ENCODE measurements at regions not wholly inside any gene's neighbourhood (a gene's known extent, or its start where the extent isn't known, plus 50 kb on each side); places are given as distances from the start of the nearest gene placed in this dataset.
"Not testable (repeated sequence)": the region's sequence is repeated elsewhere in the genome, so short reads cannot be mapped to it uniquely, and the experiment has no call there.

DNA sequence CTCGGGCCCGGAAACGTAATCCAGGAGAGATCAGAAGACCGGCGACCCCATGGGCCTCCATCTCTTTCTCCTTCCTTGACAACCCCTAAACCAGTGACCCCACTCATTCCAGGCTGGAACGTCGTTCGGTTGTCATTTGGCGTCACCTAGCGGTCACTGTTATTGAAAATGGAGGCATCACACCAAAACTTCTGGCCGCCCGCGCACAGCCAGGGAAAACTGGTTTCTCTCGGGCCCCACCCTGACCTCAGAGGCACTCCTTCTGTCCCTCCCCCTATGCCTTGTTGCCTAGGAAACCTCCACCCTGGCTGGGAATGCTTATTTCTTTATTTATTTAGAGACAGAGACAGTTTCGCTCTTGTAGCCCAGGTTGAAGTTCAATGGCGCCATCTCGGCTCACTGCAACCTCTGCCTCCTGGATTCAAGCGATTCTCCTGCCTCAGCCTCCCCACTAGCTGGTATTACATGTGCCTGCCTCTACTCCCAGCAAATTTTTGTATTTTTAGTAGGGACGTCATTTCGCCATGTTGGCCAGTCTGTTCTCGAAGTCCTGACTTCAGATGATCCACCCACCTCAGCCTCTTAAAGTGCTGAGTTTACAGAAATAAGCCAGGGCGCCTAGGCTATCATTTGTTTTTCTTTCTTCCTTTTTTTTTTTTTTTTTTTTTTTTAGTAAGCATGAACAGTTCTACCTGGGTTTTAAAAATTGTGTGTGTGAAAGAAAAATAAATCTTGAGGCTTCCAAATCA lies 2144.1 kb upstream of the TPTE start:
- not testable (repeated sequence) for DNase-seq; H3K9me3 ChIP-seq (replicated peaks); H3K27me3 ChIP-seq; H3K27ac ChIP-seq; H3K36me3 ChIP-seq; H3K4me1 ChIP-seq; H3K4me3 ChIP-seq

DNA sequence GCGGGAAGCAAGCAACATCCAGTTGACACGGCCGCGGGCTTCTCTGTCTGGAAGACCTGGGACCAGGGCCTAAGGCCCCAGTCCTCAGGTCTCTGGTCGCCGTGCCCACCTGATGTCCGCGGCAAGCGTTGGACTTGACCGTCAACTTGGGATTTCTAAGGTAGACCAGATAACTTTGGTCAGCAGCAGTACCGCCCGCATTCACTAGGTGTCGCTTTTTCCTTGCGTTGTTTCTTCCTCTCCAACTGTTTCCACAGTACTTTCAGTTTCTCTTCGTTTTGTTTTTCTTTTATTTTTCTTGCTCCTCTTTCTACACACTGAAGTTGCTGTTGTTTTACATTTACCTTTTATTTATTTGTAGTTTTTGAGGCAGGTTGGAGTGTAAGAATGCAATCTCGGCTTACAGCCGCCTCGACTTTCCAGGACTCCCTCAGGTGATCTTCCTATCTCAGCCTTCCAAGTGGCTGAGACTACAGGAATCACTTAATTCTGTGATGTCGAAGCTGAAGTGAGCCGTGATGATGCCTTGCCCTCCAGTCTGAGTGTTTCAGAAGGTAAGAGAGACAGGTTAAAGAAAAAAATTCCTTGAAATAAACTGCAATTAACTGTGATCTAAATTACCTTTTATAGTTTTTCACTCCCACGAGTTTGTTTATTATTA lies 2140.8 kb upstream of the TPTE start:
- not testable (repeated sequence) for H3K9me3 ChIP-seq (replicated peaks); H3K27me3 ChIP-seq; H3K4me3 ChIP-seq; H3K36me3 ChIP-seq; DNase-seq; H3K27ac ChIP-seq; H3K4me1 ChIP-seq

DNA sequence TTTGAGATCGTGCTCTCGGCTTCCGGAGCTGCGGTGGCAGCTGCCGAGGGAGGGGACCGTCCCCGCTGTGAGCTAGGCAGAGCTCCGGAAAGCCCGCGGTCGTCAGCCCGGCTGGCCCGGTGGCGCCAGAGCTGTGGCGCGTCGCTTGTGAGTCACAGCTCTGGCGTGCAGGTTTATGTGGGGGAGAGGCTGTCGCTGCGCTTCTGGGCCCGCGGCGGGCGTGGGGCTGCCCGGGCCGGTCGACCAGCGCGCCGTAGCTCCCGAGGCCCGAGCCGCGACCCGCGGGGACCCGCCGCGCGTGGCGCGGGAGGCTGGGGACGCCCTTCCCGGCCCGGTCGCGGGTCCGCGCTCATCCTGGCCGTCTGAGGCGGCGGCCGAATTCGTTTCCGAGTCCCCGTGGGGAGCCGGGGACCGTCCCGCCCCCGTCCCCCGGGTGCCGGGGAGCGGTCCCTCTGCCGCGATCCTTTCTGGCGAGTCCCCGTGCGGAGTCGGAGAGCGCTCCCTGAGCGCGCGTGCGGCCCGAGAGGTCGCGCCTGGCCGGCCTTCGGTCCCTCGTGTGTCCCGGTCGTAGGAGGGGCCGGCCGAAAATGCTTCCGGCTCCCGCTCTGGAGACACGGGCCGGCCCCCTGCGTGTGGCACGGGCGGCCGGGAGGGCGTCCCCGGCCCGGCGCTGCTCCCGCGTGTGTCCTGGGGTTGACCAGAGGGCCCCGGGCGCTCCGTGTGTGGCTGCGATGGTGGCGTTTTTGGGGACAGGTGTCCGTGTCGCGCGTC lies 2133.0 kb upstream of the TPTE start:
- H3K36me3 ChIP-seq; H3K4me1 ChIP-seq; H3K27ac ChIP-seq; H3K4me3 ChIP-seq; H3K27me3 ChIP-seq; H3K9me3 ChIP-seq (replicated peaks); DNase-seq: not testable (repeated sequence)

DNA sequence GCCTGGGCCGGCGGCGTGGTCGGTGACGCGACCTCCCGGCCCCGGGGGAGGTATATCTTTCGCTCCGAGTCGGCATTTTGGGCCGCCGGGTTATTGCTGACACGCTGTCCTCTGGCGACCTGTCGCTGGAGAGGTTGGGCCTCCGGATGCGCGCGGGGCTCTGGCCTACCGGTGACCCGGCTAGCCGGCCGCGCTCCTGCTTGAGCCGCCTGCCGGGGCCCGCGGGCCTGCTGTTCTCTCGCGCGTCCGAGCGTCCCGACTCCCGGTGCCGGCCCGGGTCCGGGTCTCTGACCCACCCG lies 2132.5 kb upstream of the TPTE start:
- not testable (repeated sequence) for H3K4me3 ChIP-seq; H3K27ac ChIP-seq; DNase-seq; H3K4me1 ChIP-seq; H3K36me3 ChIP-seq; H3K9me3 ChIP-seq (replicated peaks); H3K27me3 ChIP-seq

DNA sequence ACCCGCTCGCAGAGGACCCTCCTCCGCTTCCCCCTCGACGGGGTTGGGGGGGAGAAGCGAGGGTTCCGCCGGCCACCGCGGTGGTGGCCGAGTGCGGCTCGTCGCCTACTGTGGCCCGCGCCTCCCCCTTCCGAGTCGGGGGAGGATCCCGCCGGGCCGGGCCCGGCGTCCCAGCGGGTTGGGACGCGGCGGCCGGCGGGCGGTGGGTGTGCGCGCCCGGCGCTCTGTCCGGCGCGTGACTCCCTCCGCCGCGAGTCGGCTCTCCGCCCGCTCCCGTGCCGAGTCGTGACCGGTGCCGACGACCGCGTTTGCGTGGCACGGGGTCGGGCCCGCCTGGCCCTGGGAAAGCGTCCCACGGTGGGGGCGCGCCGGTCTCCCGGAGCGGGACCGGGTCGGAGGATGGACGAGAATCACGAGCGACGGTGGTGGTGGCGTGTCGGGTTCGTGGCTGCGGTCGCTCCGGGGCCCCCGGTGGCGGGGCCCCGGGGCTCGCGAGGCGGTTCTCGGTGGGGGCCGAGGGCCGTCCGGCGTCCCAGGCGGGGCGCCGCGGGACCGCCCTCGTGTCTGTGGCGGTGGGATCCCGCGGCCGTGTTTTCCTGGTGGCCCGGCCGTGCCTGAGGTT lies 2130.7 kb upstream of the TPTE start:
- H3K4me1 ChIP-seq; H3K36me3 ChIP-seq; H3K27me3 ChIP-seq; DNase-seq; H3K9me3 ChIP-seq (replicated peaks); H3K27ac ChIP-seq; H3K4me3 ChIP-seq: not testable (repeated sequence)

DNA sequence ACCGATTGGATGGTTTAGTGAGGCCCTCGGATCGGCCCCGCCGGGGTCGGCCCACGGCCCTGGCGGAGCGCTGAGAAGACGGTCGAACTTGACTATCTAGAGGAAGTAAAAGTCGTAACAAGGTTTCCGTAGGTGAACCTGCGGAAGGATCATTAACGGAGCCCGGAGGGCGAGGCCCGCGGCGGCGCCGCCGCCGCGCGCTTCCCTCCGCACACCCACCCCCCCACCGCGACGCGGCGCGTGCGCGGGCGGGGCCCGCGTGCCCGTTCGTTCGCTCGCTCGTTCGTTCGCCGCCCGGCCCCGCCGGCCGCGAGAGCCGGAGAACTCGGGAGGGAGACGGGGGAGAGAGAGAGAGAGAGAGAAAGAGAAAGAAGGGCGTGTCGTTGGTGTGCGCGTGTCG lies 2127.0 kb upstream of the TPTE start:
- H3K4me3 ChIP-seq; H3K27me3 ChIP-seq; H3K4me1 ChIP-seq; DNase-seq; H3K9me3 ChIP-seq (replicated peaks); H3K36me3 ChIP-seq; H3K27ac ChIP-seq: not testable (repeated sequence)

DNA sequence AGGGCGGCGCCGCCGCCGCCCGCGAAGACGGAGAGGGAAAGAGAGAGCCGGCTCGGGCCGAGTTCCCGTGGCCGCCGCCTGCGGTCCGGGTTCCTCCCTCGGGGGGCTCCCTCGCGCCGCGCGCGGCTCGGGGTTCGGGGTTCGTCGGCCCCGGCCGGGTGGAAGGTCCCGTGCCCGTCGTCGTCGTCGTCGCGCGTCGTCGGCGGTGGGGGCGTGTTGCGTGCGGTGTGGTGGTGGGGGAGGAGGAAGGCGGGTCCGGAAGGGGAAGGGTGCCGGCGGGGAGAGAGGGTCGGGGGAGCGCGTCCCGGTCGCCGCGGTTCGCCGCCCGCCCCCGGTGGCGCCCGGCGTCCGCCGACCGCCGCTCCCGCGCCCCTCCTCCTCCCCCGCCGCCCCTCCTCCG lies 2125.4 kb upstream of the TPTE start:
- not testable (repeated sequence) for H3K4me3 ChIP-seq; H3K27me3 ChIP-seq; DNase-seq; H3K36me3 ChIP-seq; H3K4me1 ChIP-seq; H3K9me3 ChIP-seq (replicated peaks); H3K27ac ChIP-seq

DNA sequence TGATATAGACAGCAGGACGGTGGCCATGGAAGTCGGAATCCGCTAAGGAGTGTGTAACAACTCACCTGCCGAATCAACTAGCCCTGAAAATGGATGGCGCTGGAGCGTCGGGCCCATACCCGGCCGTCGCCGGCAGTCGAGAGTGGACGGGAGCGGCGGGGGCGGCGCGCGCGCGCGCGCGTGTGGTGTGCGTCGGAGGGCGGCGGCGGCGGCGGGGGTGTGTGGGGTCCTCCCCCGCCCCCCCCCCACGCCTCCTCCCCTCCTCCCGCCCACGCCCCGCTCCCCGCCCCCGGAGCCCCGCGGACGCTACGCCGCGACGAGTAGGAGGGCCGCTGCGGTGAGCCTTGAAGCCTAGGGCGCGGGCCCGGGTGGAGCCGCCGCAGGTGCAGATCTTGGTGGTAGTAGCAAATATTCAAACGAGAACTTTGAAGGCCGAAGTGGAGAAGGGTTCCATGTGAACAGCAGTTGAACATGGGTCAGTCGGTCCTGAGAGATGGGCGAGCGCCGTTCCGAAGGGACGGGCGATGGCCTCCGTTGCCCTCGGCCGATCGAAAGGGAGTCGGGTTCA lies 2122.4 kb upstream of the TPTE start:
- not testable (repeated sequence) for DNase-seq; H3K4me3 ChIP-seq; H3K36me3 ChIP-seq; H3K27me3 ChIP-seq; H3K4me1 ChIP-seq; H3K9me3 ChIP-seq (replicated peaks); H3K27ac ChIP-seq

DNA sequence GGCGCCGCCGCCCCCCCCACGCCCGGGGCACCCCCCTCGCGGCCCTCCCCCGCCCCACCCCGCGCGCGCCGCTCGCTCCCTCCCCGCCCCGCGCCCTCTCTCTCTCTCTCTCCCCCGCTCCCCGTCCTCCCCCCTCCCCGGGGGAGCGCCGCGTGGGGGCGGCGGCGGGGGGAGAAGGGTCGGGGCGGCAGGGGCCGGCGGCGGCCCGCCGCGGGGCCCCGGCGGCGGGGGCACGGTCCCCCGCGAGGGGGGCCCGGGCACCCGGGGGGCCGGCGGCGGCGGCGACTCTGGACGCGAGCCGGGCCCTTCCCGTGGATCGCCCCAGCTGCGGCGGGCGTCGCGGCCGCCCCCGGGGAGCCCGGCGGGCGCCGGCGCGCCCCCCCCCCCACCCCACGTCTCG lies 2121.5 kb upstream of the TPTE start:
- not testable (repeated sequence) for DNase-seq; H3K4me3 ChIP-seq; H3K27ac ChIP-seq; H3K9me3 ChIP-seq (replicated peaks); H3K36me3 ChIP-seq; H3K27me3 ChIP-seq; H3K4me1 ChIP-seq

DNA sequence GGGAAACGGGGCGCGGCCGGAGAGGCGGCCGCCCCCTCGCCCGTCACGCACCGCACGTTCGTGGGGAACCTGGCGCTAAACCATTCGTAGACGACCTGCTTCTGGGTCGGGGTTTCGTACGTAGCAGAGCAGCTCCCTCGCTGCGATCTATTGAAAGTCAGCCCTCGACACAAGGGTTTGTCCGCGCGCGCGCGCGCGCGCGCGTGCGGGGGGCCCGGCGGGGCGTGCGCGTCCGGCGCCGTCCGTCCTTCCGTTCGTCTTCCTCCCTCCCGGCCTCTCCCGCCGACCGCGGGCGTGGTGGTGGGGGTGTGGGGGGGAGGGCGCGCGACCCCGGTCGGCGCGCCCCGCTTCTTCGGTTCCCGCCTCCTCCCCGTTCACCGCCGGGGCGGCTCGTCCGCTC lies 2119.6 kb upstream of the TPTE start:
- not testable (repeated sequence) for H3K4me3 ChIP-seq; H3K9me3 ChIP-seq (replicated peaks); H3K36me3 ChIP-seq; H3K27me3 ChIP-seq; H3K27ac ChIP-seq; H3K4me1 ChIP-seq; DNase-seq

DNA sequence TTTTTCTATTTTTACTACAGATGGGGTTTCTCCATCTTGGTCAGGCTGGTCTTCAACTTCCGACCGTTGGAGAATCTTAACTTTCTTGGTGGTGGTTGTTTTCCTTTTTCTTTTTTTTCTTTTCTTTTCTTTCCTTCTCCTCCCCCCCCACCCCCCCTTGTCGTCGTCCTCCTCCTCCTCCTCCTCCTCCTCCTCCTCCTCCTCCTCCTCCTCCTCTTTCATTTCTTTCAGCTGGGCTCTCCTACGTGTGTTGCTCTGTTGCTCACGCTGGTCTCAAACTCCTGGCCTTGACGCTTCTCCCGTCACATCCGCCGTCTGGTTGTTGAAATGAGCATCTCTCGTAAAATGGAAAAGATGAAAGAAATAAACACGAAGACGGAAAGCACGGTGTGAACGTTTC lies 2115.1 kb upstream of the TPTE start:
- H3K4me3 ChIP-seq; H3K27me3 ChIP-seq; H3K36me3 ChIP-seq; DNase-seq; H3K4me1 ChIP-seq; H3K9me3 ChIP-seq (replicated peaks); H3K27ac ChIP-seq: not testable (repeated sequence)

DNA sequence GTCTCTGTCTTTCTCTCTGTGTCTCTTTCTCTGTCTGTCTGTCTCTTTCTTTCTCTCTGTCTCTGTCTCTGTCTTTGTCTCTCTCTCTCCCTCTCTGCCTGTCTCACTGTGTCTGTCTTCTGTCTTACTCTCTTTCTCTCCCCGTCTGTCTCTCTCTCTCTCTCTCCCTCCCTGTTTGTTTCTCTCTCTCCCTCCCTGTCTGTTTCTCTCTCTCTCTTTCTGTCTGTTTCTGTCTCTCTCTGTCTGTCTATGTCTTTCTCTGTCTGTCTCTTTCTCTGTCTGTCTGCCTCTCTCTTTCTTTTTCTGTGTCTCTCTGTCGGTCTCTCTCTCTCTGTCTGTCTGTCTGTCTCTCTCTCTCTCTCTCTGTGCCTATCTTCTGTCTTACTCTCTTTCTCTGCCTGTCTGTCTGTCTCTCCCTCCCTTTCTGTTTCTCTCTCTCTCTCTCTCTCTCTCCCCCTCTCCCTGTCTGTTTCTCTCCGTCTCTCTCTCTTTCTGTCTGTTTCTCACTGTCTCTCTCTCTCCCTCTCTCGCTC lies 2110.2 kb upstream of the TPTE start:
- not testable (repeated sequence) for H3K4me1 ChIP-seq; H3K36me3 ChIP-seq; H3K4me3 ChIP-seq; DNase-seq; H3K27ac ChIP-seq; H3K9me3 ChIP-seq (replicated peaks); H3K27me3 ChIP-seq

DNA sequence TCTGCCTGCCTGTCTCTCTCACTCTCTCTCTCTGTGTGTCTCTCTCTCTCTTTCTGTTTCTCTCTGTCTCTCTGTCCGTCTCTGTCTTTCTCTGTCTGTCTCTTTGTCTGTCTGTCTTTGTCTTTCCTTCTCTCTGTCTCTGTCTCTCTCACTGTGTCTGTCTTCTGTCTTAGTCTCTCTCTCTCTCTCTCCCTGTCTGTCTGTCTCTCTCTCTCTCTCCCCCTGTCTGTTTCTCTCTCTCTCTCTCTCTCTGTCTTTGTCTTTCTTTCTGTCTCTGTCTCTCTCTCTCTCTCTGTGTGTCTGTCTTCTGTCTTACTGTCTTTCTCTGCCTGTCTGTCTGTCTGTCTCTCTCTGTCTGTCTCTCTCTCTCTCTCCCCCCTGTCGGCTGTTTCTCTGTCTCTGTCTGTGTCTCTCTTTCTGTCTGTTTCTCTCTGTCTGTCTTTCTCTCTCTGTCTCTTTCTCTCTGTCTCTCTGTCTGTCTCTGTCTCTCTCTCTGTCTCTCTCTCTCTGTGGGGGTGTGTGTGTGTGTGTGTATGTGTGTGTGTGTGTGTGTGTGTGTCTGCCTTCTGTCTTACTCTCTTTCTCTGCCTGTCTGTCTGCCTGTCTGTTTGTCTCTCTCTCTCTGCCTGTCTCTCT lies 2101.3 kb upstream of the TPTE start:
- not testable (repeated sequence) for H3K36me3 ChIP-seq; H3K4me3 ChIP-seq; H3K9me3 ChIP-seq (replicated peaks); H3K4me1 ChIP-seq; H3K27me3 ChIP-seq; DNase-seq
- H3K27ac ChIP-seq, result peak overlapping the region; percentile 22; the same call in 1 of the 2 replicates

DNA sequence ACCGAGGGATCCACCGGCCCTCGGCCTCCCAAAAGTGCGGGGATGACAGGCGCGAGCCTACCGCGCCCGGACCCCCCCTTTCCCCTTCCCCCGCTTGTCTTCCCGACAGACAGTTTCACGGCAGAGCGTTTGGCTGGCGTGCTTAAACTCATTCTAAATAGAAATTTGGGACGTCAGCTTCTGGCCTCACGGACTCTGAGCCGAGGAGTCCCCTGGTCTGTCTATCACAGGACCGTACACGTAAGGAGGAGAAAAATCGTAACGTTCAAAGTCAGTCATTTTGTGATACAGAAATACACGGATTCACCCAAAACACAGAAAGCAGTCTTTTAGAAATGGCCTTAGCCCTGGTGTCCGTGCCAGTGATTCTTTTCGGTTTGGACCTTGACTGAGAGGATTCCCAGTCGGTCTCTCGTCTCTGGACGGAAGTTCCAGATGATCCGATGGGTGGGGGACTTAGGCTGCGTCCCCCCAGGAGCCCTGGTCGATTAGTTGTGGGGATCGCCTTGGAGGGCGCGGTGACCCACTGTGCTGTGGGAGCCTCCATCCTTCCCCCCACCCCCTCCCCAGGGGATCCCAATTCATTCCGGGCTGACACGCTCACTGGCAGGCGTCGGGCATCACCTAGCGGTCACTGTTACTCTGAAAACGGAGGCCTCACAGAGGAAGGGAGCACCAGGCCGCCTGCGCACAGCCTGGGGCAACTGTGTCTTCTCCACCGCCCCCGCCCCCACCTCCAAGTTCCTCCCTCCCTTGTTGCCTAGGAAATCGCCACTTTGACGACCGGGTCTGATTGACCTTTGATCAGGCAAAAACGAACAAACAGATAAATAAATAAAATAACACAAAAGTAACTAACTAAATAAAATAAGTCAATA lies 2093.4 kb upstream of the TPTE start:
- H3K36me3 ChIP-seq; H3K4me3 ChIP-seq; H3K4me1 ChIP-seq; H3K27ac ChIP-seq; DNase-seq; H3K9me3 ChIP-seq (replicated peaks); H3K27me3 ChIP-seq: not testable (repeated sequence)
